Activated T-cell treated with anti-CD3 and anti-CD28 coated beads for 48 hours (primary cell): ENCODE measurements at regions not wholly inside any gene's neighbourhood (a gene's known extent, or its start where the extent isn't known, plus 50 kb on each side); places are given as distances from the start of the nearest gene placed in this dataset.
"Not testable (repeated sequence)": the region's sequence is repeated elsewhere in the genome, so short reads cannot be mapped to it uniquely, and the experiment has no call there.

ENCODE experiments used
- DNase-seq: peaks from one replicate; pipeline ENCODE4 v3.0.0-alpha.2; 2020; ENCODE audit warnings: low read depth

DNA sequence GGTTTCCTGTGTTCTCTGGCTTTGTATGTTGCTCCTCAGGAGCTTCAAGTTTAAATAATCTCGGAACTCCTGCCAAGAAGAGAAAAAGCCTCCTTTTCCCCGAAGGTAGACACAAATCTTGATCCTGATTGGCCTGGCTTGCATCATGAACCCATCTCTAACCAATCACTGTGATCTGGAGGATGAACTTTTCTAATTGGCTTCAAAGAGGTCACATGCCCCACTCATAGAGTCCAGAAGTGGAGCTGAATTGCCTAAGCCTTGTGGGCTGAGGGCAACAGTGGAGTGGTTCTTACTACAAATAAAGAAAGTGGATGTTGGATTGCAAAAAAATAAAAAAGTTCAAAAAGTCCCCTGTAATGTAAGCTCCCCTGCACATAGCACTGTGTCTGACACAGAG is 245.9 kb downstream of the MID1IP1 start:
- DNase-seq, result no peak

DNA sequence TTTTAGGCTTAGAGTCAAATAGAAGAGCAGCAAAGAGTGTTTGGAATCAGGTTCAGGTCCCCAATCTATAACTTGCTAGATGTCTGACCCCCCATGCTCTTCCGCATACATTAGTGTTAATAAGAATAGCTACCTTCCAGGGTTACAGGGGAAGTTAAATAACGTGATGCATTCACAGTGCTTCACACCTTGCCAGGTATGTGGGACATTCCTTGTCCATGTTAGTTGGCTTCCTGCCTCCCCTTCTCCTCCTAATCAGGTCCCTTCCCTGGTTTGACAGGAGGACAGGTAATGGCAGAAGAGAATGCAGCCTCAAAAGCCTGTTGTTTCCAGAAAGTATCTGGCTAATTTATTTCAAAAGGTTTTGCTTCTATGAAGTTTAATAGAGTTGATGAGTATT is 248.7 kb downstream of the MID1IP1 start:
- no peak for DNase-seq

DNA sequence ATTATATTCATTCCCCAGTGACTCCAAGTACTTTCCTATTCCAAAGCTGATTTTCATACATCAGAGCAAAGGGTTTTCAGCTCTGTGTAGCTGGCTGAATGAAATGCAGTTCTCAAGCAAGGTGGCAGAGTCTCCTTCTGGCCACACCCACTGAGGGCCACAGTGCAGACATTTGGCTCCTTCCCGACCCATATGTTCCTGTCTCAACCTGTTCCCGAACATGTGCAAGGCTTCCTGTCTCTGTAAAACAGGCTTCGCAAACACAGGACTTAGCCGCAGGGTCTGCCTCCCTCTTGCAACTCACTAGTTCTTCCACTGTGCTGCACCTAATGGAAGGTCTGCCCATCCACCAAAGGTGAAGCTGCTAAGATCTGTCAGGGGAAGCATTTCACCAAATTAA is 249.2 kb downstream of the MID1IP1 start:
- no peak for DNase-seq

DNA sequence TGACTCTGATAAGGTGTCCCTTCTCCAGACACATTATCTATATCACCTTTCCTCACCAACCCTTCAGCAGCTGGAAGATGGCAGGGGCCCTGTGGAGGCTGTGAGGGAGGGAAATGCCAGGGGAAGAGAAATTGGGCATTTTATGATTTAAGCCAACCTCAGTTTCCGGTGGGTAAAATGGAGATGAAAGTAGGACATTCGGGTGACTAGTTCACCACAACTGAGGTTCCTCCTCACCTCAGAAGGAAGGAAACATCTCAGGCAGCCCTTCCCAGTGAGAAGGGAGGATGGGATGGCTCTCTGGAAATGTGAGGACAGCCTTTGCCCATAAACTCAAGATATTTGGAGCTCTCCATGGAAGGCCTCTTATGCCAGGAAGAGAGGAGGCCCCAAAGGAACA is 251.5 kb downstream of the MID1IP1 start:
- no peak for DNase-seq

DNA sequence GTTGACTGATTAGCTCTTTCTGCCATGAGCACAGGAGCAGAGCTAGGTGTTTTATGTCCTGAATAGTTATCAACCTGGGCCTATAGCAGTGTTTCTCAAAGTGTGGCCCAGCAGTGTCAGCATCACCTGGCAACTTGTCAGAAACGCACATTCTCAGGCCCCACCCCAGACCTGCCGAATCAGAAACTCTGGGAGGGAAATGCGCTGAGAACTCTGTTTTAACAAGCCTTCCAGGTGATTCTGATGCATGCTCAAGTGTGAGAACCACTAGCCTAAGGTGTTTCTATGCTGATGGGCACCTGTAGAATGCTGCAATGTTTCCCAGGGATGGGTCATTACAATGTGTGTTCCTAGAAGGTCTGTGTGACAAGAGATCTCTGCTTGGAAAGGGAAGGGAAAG is 257.5 kb downstream of the MID1IP1 start:
- DNase-seq, result no peak

DNA sequence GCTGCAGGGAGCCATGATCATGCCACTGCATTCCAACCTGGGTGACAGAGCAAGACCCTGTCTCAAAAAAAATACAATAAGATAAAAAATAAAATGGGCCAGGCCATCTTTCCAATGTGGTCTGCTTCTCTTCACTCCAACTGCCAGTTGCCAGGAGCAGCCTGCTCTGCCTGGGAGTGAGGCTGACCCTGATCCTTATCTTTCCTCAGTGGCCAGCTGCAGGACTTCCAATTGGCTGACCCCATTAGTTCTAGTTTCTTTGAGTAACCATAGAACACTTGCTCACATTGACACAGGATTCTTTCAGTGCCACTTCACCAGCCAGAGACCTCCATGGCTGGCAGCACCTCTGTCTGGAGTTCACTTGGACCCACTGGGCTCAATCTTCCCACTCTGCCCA is 258.6 kb downstream of the MID1IP1 start:
- no peak for DNase-seq

DNA sequence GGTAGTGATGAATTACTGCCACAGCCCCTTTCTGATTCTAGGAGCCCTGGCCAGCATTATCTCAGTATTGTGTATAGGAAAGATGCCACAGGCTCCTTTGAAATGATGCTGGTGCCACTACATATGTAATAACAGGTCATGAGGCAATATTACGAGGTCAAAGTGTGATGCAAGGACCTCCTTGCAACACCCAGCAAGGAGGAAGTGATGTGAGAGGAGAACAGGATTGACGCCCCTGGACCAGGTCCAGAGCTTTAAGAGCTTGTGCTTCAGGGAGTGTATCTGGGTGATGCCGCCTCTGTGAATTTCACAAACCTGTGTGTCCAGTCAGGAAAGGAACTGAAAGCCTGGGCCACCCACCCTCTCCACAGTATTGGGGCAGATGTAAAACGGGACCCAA is 261.8 kb downstream of the MID1IP1 start:
- no peak for DNase-seq

DNA sequence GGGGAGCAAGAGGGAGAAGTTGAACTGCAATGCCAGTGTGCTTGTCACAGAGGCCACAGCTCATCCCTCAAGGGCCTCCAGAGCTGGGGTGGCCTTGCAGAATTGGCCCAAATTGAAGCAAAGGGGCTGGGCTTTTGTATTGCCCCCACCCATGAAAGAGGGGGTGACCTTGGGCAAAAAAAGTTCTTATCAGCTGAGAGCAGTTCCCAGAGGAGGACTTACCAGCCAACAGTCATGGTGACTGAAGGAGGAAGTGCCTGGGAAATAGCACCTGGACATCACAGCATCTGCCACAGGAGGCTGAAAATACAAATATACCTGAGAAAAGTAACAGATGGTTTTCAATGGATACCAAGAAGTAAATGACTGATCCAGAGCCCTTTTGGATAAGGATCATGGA is 262.4 kb downstream of the MID1IP1 start:
- no peak for DNase-seq

DNA sequence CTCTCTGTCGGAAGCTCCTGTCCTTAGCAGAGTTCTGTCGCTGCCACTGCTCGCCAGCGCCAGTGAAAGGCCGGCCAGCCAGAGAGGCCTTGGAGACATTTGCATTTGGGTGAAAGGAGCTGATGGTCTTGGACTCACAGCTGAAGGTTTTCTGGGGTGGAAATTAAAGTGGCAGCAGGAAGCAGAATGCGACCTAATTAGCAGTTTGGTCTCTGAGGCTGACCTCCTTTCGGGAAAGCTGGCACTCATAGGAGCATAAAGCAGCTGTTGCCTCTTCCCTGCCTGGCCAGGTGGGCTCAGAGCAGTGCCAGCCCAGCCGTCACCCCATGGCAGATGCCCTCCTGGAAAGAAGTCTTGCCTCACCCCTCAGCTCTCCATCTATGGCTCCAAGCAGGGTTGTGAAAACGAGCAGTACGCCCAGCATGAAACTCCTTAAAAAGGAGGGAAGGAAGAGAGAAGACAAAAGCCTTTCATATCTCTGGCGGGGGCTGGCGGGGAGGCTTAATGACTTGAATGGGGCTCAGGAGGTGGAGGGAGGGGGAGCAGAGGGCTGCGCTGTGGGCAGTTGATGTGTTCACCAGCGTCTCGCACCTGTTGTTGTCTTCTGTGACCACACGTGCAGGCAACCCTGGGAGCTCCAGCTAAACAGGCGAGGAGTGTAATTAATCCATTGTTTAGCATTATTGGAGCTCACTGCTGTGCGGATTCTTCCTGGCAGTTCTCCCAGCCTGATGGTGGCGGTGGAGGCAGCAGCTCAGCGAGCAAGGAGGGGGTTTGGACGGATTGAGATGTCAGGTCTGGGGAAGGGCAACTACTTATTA is 264.0 kb downstream of the MID1IP1 start:
- no peak for DNase-seq

DNA sequence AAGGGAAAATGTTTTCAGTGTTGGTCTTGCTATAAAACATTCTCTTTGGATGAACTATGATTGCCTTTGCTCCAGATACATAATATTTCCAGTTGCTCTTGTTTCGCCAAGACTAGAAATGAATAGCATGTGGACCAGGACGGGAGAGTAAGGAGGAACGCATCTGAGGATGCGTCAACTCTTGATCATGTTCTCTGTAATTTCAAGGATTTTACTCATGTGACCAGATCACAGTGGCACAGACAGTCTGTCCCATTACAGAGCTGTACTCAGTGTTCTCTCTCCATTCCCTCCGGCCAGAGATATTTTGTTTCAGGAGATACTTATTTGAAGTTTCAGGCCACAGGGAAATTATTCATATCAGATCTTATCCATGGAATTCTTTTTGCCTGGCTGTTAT is 266.6 kb downstream of the MID1IP1 start:
- DNase-seq, result no peak

DNA sequence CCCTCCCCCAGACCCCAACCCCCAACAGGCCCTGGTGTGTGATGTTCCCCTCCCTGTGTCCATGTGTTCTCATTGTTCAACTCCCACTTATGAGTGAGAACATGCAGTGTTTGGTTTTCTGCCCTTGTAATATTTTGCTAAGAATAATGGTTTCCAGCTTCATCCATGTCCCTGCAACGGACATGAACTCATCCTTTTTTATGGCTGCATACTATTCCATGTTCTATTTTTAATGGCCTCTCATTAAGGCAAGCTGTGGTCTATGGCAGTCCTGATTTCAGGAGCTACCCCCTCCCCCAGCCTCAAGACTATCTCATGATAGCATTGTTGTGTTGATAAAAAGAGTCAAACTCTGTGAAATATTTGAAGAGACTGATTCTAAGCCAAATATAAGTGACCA is 267.4 kb downstream of the MID1IP1 start:
- DNase-seq, result not testable (repeated sequence)

DNA sequence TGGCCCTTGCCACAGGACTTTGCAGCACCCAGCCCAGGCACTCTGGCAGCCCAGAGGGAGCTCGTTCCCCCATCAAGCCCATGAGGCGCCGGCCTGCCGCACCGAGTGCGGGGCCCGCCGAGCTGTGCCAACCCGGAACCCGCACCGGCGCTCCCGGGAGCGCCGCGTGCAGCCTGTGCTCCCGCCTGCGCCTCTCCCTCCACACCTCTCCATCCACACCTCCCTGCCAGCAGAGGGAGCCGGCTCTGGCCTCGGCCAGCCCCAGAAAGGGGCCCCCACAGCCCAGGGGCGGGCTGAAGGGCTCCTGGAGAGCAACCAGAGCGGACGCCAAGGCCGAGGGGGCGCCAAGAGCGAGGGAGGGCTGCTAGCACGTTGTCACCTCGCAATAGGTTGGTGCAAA is 268.8 kb downstream of the MID1IP1 start:
- no peak for DNase-seq

DNA sequence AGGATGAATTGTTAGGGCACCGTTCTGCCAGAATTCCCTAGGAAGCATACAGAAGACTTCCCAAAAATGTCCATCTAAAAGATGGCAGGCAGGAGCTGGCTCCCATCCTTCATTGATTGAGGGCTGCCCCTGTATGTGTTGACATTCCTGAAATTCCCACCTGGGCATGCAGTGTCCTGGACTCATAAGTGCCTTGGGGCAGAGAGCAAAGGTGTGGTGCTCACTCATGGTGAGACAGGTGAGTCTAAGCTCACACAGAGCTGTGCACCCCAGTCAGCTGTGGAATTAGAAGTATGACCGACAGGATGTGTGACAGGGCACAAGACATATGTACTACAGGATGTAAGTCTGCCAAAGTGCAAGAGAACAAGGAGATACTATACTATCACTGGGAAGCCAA is 271.9 kb downstream of the MID1IP1 start:
- no peak for DNase-seq

DNA sequence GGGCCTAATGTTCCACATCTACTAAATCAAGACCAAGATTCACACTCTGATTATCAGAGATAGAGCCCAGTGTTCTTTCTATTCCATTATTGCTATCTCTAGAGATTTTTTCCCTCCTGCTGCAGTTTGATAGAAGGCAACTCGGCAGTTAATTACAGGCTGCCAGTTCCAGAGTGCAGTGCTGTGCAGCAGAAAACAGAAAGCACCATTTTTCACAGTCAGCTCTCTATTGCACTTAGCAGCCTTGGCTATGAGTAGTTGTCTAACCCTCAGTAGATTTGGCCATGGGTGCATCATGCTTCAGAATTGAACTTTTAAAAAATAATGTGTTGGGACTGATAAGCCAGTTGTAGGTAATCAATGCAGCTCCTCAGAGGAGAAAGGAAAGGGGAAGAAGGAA is 295.3 kb downstream of the MID1IP1 start:
- no peak for DNase-seq

DNA sequence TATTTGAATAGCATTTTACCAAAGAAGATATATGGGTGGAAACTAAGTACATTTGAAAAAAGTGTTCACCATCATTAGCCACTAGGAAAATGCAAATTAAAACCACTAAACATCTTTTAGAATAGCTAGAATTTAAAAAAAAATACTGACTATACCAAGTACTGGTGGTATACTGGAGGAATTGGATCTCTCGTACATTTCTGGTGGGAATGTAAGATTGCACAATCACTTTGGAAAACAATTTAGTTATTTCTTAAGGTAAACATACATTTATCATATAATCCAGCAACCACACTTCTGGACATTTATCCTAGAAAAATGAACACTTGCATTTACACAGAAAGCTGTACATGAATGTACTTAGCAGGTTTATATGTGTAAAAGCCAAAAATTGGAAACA is 303.5 kb downstream of the MID1IP1 start:
- DNase-seq, result no peak

DNA sequence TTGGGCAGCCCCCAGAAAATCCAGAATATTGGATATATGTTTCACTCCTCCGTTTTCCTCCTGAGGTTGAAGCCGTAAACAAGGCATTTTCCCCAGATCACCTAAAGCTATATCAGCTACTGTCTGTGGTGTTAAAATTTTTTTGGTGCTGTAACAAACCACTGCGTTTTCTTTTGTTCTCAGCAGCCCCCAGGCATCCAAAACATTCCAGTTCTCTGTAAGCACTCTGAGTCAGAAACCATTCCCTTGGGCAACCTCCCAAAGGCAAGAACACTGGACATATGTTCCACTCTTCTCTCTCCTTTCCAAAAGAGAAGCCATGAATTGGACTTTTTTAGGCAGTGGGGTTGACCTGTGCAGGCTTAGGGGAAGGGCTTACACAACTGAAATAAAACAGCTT is 310.9 kb downstream of the MID1IP1 start:
- no peak for DNase-seq

DNA sequence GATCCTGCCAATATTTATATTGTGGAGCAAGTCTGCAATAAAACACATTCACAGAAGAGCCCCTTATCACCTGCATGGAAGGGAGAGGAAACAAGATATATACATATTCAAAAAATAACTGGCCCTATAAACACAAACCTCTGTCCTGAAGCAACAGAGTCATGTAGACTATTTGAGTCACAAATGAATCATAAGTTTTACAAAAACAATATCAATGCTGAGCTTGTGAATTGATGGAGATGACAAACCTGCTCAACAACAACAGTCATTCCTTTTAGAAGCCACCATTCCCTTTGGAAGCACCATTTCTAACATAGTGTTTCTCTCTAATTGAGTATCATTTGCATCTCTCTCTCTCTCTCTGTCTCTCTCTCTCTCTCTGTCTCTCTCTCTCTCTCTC is 313.9 kb downstream of the MID1IP1 start:
- DNase-seq, result no peak

DNA sequence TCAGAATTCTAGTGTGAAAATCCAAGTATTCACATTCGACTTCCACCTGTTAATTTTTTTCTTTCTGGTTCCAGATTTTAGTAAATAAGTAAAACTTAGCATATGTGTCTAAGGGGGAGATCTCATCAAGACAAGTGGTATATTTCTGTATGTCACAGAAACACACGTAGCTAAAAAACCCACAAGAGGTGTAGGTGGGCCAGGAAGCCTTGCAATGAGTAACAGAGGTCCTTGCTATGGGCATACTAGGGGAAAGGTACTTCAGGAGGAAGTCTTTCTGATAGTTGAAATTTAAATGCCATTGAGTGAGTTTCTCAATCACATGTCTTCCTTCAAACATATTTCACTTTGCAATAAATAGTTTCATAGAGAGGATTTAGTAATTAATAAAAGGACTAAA is 315.8 kb downstream of the MID1IP1 start:
- DNase-seq, result no peak

DNA sequence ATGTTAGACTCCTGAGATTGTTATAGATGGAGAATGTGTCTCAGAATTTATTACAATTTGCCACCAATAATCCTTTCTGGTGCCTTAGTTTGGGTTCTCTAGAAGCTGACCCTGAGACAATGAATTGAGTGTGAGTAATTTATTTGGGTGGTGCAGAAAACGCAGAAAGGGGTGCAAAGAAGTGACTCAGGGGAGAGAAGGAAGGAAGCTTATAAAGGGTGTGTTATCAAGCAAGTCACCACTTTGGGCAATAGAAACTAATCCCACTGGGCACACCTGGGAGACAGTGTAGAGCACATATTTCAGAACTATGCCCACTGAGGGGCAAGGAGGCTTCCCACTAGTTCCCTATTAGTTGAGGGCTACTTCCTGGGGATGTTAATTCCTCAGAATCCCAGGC is 320.6 kb downstream of the MID1IP1 start:
- DNase-seq, result no peak

DNA sequence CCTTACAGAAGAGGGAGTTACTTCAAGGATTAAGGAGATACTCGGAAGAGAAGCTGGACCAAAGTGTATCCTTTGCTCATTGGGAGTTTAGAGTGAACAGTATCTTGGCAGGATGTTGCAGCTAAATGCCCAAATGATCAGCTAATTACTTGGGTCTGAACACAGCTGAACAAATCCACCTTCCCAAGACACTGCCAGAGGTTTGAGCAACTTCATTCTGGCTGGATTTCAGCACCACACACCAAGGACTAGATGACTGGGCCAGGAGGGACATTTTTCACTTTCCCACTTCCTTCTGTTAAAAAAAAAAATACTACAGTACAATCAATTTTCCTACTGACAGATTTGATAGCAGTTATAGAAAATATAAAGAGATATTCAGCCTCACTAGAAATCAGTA is 324.6 kb downstream of the MID1IP1 start:
- DNase-seq, result no peak

DNA sequence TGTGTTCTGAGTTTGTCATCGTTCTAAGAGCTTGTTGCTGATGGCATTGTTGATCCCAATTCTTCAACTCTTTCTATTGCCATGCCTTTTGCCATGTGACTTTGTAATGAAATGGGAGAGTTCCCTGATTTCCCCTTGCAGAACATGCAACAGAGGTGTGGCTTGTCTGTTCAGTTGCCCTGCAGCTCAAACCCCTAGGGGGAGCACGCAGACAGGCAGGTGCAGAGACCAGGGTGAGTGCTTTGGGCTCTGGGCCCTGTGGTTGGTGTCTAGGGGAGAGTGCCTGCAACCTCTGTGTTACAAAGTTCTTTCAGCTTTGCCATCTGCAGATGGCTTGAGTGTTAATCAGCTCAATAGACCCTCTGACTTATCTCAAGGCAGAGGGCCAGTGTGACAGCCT is 332.7 kb downstream of the MID1IP1 start:
- peak; percentile 2 for DNase-seq

DNA sequence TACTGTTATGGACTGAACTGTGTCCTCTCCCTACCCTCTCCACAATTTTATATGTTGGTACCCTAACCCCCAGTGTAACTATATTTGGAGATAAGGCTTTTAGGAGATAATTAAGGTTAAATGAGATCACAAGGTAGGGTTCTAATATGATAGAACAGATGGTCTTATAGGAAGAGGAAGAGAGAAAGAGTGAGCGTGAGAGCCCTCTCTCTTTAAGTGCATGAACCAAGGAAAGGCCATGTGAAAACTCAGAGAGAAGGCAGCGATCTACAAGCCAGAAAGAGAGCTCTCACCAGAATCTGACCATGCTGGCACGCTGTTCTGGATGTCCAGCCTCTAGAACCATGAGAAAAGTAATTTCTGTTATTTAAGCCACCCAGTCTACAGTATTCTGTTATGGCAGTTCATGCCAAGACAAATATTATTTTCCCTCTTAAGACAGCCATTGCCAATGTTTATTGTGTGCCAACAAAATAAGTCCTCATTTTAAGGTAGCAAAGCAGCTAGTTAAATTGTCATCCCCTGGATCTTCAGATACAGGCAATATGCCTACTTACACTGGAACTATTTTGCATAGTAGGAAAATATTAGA is 336.2 kb downstream of the MID1IP1 start:
- DNase-seq, result no peak

DNA sequence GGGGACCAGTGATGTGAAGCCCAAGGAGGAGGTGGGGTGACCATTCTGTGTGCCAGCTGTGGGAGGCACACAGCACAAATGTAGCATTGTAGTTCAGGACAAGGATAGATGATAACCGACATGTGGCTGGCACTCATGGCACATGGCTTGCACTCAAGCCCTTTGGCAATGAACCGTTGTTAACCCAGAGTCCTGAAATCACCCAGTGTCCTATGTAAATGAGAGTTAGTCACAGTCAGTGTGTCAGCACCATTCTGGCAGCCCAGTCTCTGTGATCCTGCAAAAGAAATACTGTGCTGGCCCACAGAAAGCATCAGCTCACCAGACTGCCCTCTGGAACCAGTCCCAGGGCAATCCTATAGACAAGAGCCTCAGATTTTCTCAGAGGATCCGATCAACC is 339.3 kb downstream of the MID1IP1 start:
- no peak for DNase-seq

DNA sequence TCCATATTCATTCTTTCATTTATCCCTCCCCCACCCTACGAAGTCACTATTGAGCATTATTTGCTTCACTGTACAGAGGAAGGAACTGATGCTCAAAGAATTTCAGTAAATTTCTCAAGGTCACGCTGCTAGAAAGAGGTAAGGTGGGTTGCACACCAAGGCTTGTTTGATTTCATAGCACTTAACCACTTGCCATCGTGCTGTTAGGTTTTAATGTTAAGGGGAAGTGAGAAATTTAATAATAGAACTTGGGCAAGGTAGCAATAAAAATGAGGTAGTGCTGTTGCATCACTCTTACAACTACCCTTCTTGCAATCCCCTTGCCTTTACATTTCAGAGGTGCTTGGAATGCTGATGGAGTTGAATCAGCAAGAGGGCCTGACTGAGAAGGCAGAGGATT is 343.1 kb downstream of the MID1IP1 start:
- DNase-seq, result no peak
